ENCODE measurements at regions not wholly inside any gene's neighbourhood (a gene's known extent, or its start where the extent isn't known, plus 50 kb on each side); places are given as distances from the start of the nearest gene placed in this dataset.
A peak's percentile ranks its signal among the peaks of the same experiment; 100 is the strongest.

GRCh38 chr1:59007429-59007819 lies 223.6 kb upstream of the JUN start:
- DNase-seq, result no peak

- DNase-seq, result no peak
Observed at GRCh38 chr1:59007820-59008598, 224.2 kb upstream of the JUN start.

GRCh38 chr1:59008599-59009347 lies 224.9 kb upstream of the JUN start:
- no peak for DNase-seq

GRCh38 chr1:59011663-59012062 lies 227.8 kb upstream of the JUN start:
- no peak for DNase-seq

GRCh38 chr1:59012378-59012777 lies 228.5 kb upstream of the JUN start:
- DNase-seq, result no peak

GRCh38 chr1:59013276-59013927 lies 229.6 kb upstream of the JUN start:
- no peak for DNase-seq

GRCh38 chr1:59013928-59014279 lies 230.1 kb upstream of the JUN start:
- no peak for DNase-seq

GRCh38 chr1:59014827-59015226 lies 231.0 kb upstream of the JUN start:
- no peak for DNase-seq

- DNase-seq, result peak; percentile 2
Observed at GRCh38 chr1:59015708-59016107, 231.9 kb upstream of the JUN start.

GRCh38 chr1:59016390-59016789 lies 232.5 kb upstream of the JUN start:
- peak; percentile 58 for DNase-seq

- DNase-seq, result no peak
Observed at GRCh38 chr1:59017501-59018231, 233.8 kb upstream of the JUN start.

GRCh38 chr1:59018446-59018845 lies 234.6 kb upstream of the JUN start:
- no peak for DNase-seq

- no peak for DNase-seq
Observed at GRCh38 chr1:59018860-59019259, 235.0 kb upstream of the JUN start.

GRCh38 chr1:59020151-59020997 lies 236.5 kb upstream of the JUN start:
- DNase-seq, result peak; percentile 11

GRCh38 chr1:59022199-59022598 lies 238.4 kb upstream of the JUN start:
- no peak for DNase-seq

- no peak for DNase-seq
Observed at GRCh38 chr1:59022799-59023198, 239.0 kb upstream of the JUN start.

- no peak for DNase-seq
Observed at GRCh38 chr1:59025201-59025600, 241.4 kb upstream of the JUN start.

GRCh38 chr1:59025898-59026426 lies 242.1 kb upstream of the JUN start:
- DNase-seq, result no peak

- DNase-seq, result no peak
Observed at GRCh38 chr1:59026472-59026948, 242.7 kb upstream of the JUN start.

GRCh38 chr1:59027177-59027576 lies 243.3 kb upstream of the JUN start:
- no peak for DNase-seq

- DNase-seq, result no peak
Observed at GRCh38 chr1:59028048-59028447, 244.2 kb upstream of the JUN start.

Data from NCI-H69 (cell line).